GM21515 (cell line): ENCODE measurements at regions not wholly inside any gene's neighbourhood (a gene's known extent, or its start where the extent isn't known, plus 50 kb on each side); places are given as distances from the start of the nearest gene placed in this dataset.

Experiments used
- ATAC-seq: cut with Tn5 transposase; IDR thresholded peaks from one replicate; pipeline ENCODE4 v1.9.1; 2021; ENCODE audit not compliant: unreplicated experiment

- ATAC-seq: no peak
Measured at GRCh38 chr15:39488516-39488915, 92.4 kb upstream of the THBS1 start.

- ATAC-seq: no peak
Measured at GRCh38 chr15:39488961-39489360, 91.9 kb upstream of the THBS1 start.

GRCh38 chr15:39491115-39491885 lies 89.6 kb upstream of the THBS1 start:
- no peak for ATAC-seq

GRCh38 chr15:39491886-39492490 lies 88.9 kb upstream of the THBS1 start:
- no peak for ATAC-seq

GRCh38 chr15:39493424-39494067 lies 87.3 kb upstream of the THBS1 start:
- ATAC-seq: no peak

- ATAC-seq: no peak
Measured at GRCh38 chr15:39494462-39494861, 86.4 kb upstream of the THBS1 start.

GRCh38 chr15:39495871-39496840 lies 84.7 kb upstream of the THBS1 start:
- no peak for ATAC-seq

GRCh38 chr15:39497016-39497758 lies 83.7 kb upstream of the THBS1 start:
- no peak for ATAC-seq

- ATAC-seq: no peak
Measured at GRCh38 chr15:39497759-39498565, 82.9 kb upstream of the THBS1 start.

GRCh38 chr15:39498629-39499028 lies 82.2 kb upstream of the THBS1 start:
- no peak for ATAC-seq

- no peak for ATAC-seq
Measured at GRCh38 chr15:39499042-39499441, 81.8 kb upstream of the THBS1 start.

- no peak for ATAC-seq
Measured at GRCh38 chr15:39499681-39500080, 81.2 kb upstream of the THBS1 start.

- no peak for ATAC-seq
Measured at GRCh38 chr15:39501366-39502081, 79.4 kb upstream of the THBS1 start.

GRCh38 chr15:39502082-39502447 lies 78.8 kb upstream of the THBS1 start:
- no peak for ATAC-seq

- ATAC-seq: no peak
Measured at GRCh38 chr15:39502611-39503195, 78.2 kb upstream of the THBS1 start.

- no peak for ATAC-seq
Measured at GRCh38 chr15:39503526-39503925, 77.4 kb upstream of the THBS1 start.

GRCh38 chr15:39504808-39505207 lies 76.1 kb upstream of the THBS1 start:
- ATAC-seq: no peak

GRCh38 chr15:39506146-39506545 lies 74.7 kb upstream of the THBS1 start:
- no peak for ATAC-seq

GRCh38 chr15:39508536-39508935 lies 72.3 kb upstream of the THBS1 start:
- no peak for ATAC-seq
